ENCODE measurements at regions not wholly inside any gene's neighbourhood (a gene's known extent, or its start where the extent isn't known, plus 50 kb on each side); places are given as distances from the start of the nearest gene placed in this dataset.

- CTCF ChIA-PET, result no interaction called here
- 25% methylated on average over 6 of the region's 13 CpGs for WGBS (ENCODE audit: missing lambda C conversion rate)
- ATAC-seq, result no peak
- Histone ChIP-seq H3K4me3 (no peak overlapping the region), H3K4me1 (no peaks in the 10 kb centered on the region), H3K4me2 (no peak overlapping the region), H3K27ac (no peak overlapping the region), H3K9me3 (no peaks in the 10 kb centered on the region)
- no peak for FAIRE-seq
- TF ChIP-seq NR3C1 (IDR thresholded peaks at IDR 0.05) (no peak), HOXB13 (CRISPR knock-in tag; IDR thresholded peaks at IDR 0.05; ENCODE audit: low read depth) (no peak), ZSCAN20 (CRISPR knock-in tag; IDR thresholded peaks at IDR 0.05) (no peak)
- DNase-seq (ENCODE audit: low read depth in 1 of 2, low spot score in 1 of 2), result no peak
- POLR2A ChIA-PET, result no interaction called here
These were observed 205.1 kb upstream of the PLPP4 start for GRCh38 chr10:120251821-120252442.

GRCh38 chr10:120253131-120253530 lies 203.9 kb upstream of the PLPP4 start:
- ChIA-PET CTCF (no interaction called here), POLR2A (no interaction called here)
- WGBS (ENCODE audit: missing lambda C conversion rate), result under 1% methylated on average over 3 of the region's 3 CpGs
- no peak overlapping the region for H3K27ac ChIP-seq
- H3K4me3 ChIP-seq, result no peak overlapping the region
- no peaks in the 10 kb centered on the region for H3K4me1 ChIP-seq
- H3K9me3 ChIP-seq, result no peaks in the 10 kb centered on the region
- ATAC-seq, result no peak
- H3K4me2 ChIP-seq, result no peak overlapping the region
- no peak for DNase-seq (ENCODE audit: low read depth in 1 of 2, low spot score in 1 of 2)
- TF ChIP-seq EHMT2 (IDR thresholded peaks at IDR 0.05; ENCODE audit: low read depth), result no peak
- TF ChIP-seq REST (IDR thresholded peaks at IDR 0.05), result no peak
- no peak for TF ChIP-seq GATA3 (IDR thresholded peaks at IDR 0.05; ENCODE audit: borderline replicate concordance)
- TF ChIP-seq EHF (CRISPR knock-in tag; IDR thresholded peaks at IDR 0.05), result no peak
- no peak for TF ChIP-seq TP53 (CRISPR knock-in tag; IDR thresholded peaks at IDR 0.05)
- no peak for TF ChIP-seq FOSL2 (IDR thresholded peaks at IDR 0.05)
- TF ChIP-seq FOSL2 (CRISPR knock-in tag; IDR thresholded peaks at IDR 0.05), result no peak
- TF ChIP-seq NR3C1 (IDR thresholded peaks at IDR 0.05), result no peak
- TF ChIP-seq RCOR1 (IDR thresholded peaks at IDR 0.05; ENCODE audit: low read depth, low read length), result no peak
- no peak for TF ChIP-seq EP300 (IDR thresholded peaks at IDR 0.05)
- TF ChIP-seq POLR2AphosphoS2 (conservative IDR thresholded peaks at IDR 0.05; ENCODE audit: low read length), result no peak
- no peak for TF ChIP-seq ZSCAN20 (CRISPR knock-in tag; IDR thresholded peaks at IDR 0.05)
- TF ChIP-seq SREBF2 (IDR thresholded peaks at IDR 0.05), result no peak
- TF ChIP-seq SMC3 (IDR thresholded peaks at IDR 0.05), result no peak
- no peak for TF ChIP-seq HES2 (IDR thresholded peaks at IDR 0.05)
- TF ChIP-seq HDAC2 (IDR thresholded peaks at IDR 0.05), result no peak
- no peak for TF ChIP-seq MAFK (IDR thresholded peaks at IDR 0.05; ENCODE audit: partially characterized antibody)
- no peak for TF ChIP-seq CTCF (IDR thresholded peaks at IDR 0.05)
- no peak for FAIRE-seq

GRCh38 chr10:120260456-120260855 lies 196.6 kb upstream of the PLPP4 start:
- TF ChIP-seq CTCF (IDR thresholded peaks at IDR 0.05) (no peak), MAFK (IDR thresholded peaks at IDR 0.05; ENCODE audit: partially characterized antibody) (no peak), EHMT2 (IDR thresholded peaks at IDR 0.05; ENCODE audit: low read depth) (no peak)
- Histone ChIP-seq H3K9me3 (no peaks in the 10 kb centered on the region), H3K4me2 (no peak overlapping the region), H3K27ac (no peak overlapping the region), H3K4me3 (no peak overlapping the region), H3K4me1 (no peaks in the 10 kb centered on the region)
- DNase-seq (ENCODE audit: low read depth in 1 of 2, low spot score in 1 of 2) (no peak), ATAC-seq (no peak), FAIRE-seq (no peak)
- POLR2A ChIA-PET, result no interaction called here
- CTCF ChIA-PET, result interaction anchor here (0.6 kb wide), 1 partner anchor 447 kb away, joined by 3 read pairs; no protein-coding TSS in a partner anchor
- 19% methylated on average over 4 of the region's 4 CpGs for WGBS (ENCODE audit: missing lambda C conversion rate)
